HepG2 (cell line): ENCODE measurements at regions not wholly inside any gene's neighbourhood (a gene's known extent, or its start where the extent isn't known, plus 50 kb on each side); places are given as distances from the start of the nearest gene placed in this dataset.

Experiments
- ATAC-seq: fragments of 200-7000 bp; cut with Tn5 transposase; 3 replicates; pipeline ENCODE4 v1.9.1; 2020; ENCODE audit warnings: mild to moderate bottlenecking, moderate library complexity
- BruUV-seq: library from RNA; stranded (reverse); fragments of 400-500 nt; replicated peaks from 2 replicates; lab custom pipeline; 2021; lab: Mats Ljungman, UMichigan
- CTCF ChIA-PET: fragments of 300-600 bp; formaldehyde crosslinking; extraction: SDS; loops from one replicate; lab custom pipeline; 2021; ENCODE audit warnings: low total read pairs, inconsistent platforms, low intra/inter-chr PET ratio; lab: Yijun Ruan, JAX
- POLR2A ChIA-PET: fragments of 350-600 bp; sonication (Branson Sonifier 250); formaldehyde crosslinking; loops from one replicate; lab custom pipeline; 2020; ENCODE audit warnings: antibody characterized with exemption, inconsistent platforms; lab: Yijun Ruan, JAX
- DNase-seq: peaks from one replicate; pipeline ENCODE4 v3.0.0-alpha.2; 2015; ENCODE audit warnings: low spot score
- FAIRE-seq: peaks from 3 replicates; lab custom pipeline; 2011; peaks lifted over from hg19 to GRCh38; lab: Jason Lieb, UNC
- H2AFZ ChIP-seq: one replicate; pipeline ENCODE4 v1.6.1; 2011; ENCODE audit warnings: low read length, inconsistent platforms
- H3K27ac ChIP-seq: fragments of 300-600 bp; 3 replicates; pipeline ENCODE4 v1.8.0; 2011; ENCODE audit warnings: mixed run types, mild to moderate bottlenecking, mixed read lengths, low read length, inconsistent platforms; ENCODE audit not compliant: insufficient read depth; ENCODE audit errors: extremely low read length
- H3K27me3 ChIP-seq, 2 experiments: fragments of 200-600 bp in 1 of 2; 2 replicates in 1 of 2; 3 replicates in 1 of 2; pipeline versions ENCODE4 v1.6.0 to v1.8.0; 2011; ENCODE audit warnings: low read length in 2 of 2, mild to moderate bottlenecking in 2 of 2, moderate library complexity in 2 of 2, inconsistent platforms in 1 of 2; ENCODE audit not compliant: insufficient read depth in 2 of 2, control insufficient read depth in 1 of 2
- H3K36me3 ChIP-seq, 2 experiments: fragments of 200-600 bp in 1 of 2; replicated peaks in 1 of 2; 2 replicates in 1 of 2; 3 replicates in 1 of 2; pipeline versions ENCODE4 v1.5.1 to v1.8.0; 2011; ENCODE audit warnings: low read length in 2 of 2, inconsistent platforms in 1 of 2; ENCODE audit not compliant: insufficient read depth in 2 of 2, control insufficient read depth in 1 of 2
- H3K4me1 ChIP-seq: 2 replicates; pipeline ENCODE4 v1.5.1; 2012; ENCODE audit warnings: low read length, inconsistent platforms; ENCODE audit not compliant: insufficient read depth
- H3K4me2 ChIP-seq: 2 replicates; pipeline ENCODE4 v1.6.0; 2011; ENCODE audit warnings: low read depth, low read length, inconsistent platforms
- H3K4me3 ChIP-seq, 3 experiments: fragments of 200-600 bp in 1 of 3; sonication (generic), shearing (Covaris generic) in 1 of 3; replicated peaks in 1 of 3; 2 replicates each; pipeline ENCODE4 v1.5.1; 2011 to 2016; ENCODE audit warnings: low read length in 3 of 3, inconsistent platforms in 2 of 3, low read depth in 2 of 3, mild to moderate bottlenecking in 2 of 3, control low read depth in 1 of 3, mixed read lengths in 1 of 3; ENCODE audit not compliant: insufficient read depth in 1 of 3
- H3K79me2 ChIP-seq: one replicate; pipeline ENCODE4 v1.6.1; 2011; ENCODE audit warnings: low read length, inconsistent platforms; ENCODE audit not compliant: insufficient read depth
- H3K9ac ChIP-seq: 2 replicates; pipeline ENCODE4 v1.6.0; 2011; ENCODE audit warnings: mild to moderate bottlenecking, low read depth, low read length, inconsistent platforms; ENCODE audit not compliant: insufficient read depth
- H3K9me3 ChIP-seq: 2 replicates; pipeline ENCODE4 v1.5.1; 2012; ENCODE audit warnings: mild to moderate bottlenecking, low read length
- H4K20me1 ChIP-seq: 2 replicates; pipeline ENCODE4 v1.6.0; 2011; ENCODE audit warnings: inconsistent platforms, mild to moderate bottlenecking, low read length, moderate library complexity; ENCODE audit not compliant: insufficient read depth
- ARID3A ChIP-seq: IDR thresholded peaks from 2 replicates; pipeline ENCODE4 v1.6.1; 2012; ENCODE audit warnings: low read depth, low read length, improper control_type of control experiment
- ATF3 ChIP-seq: sonication (generic); formaldehyde crosslinking; IDR thresholded peaks from 2 replicates; pipeline ENCODE4 v1.4.0; 2020; ENCODE audit warnings: missing genetic modification reagents
- BRF2 ChIP-seq: sonication (generic); formaldehyde crosslinking; IDR thresholded peaks from 2 replicates; pipeline ENCODE4 v1.8.1; 2022; ENCODE audit warnings: mild to moderate bottlenecking, missing genetic modification reagents
- EP300 ChIP-seq, 3 experiments: sonication (generic) in 1 of 3; formaldehyde crosslinking in 1 of 3; IDR thresholded peaks; 2 replicates each; pipeline versions ENCODE4 v1.5.1 to v1.6.1; 2011 to 2020; ENCODE audit warnings: low read depth in 2 of 3, low read length in 2 of 3, borderline replicate concordance in 1 of 3, improper control_type of control experiment in 1 of 3, mild to moderate bottlenecking in 1 of 3, missing genetic modification reagents in 1 of 3, moderate library complexity in 1 of 3
- FOSL2 ChIP-seq: sonication (generic); formaldehyde crosslinking; IDR thresholded peaks from 2 replicates; pipeline ENCODE4 v1.4.0; 2020; ENCODE audit warnings: missing genetic modification reagents
- GATAD2A ChIP-seq: IDR thresholded peaks from 2 replicates; pipeline ENCODE4 v1.6.1; 2016
- KDM6A ChIP-seq: IDR thresholded peaks from 2 replicates; pipeline ENCODE4 v1.6.1; 2016; ENCODE audit warnings: low read depth
- MIXL1 ChIP-seq: IDR thresholded peaks from 2 replicates; pipeline ENCODE4 v1.6.1; 2016
- NPAS2 ChIP-seq: sonication (generic); formaldehyde crosslinking; IDR thresholded peaks from 2 replicates; pipeline ENCODE4 v1.8.0; 2022; ENCODE audit warnings: mild to moderate bottlenecking, missing genetic modification reagents, borderline replicate concordance
- PBX2 ChIP-seq: IDR thresholded peaks from 2 replicates; pipeline ENCODE4 v1.6.1; 2016; ENCODE audit warnings: control low read depth
- SAP130 ChIP-seq: IDR thresholded peaks from 2 replicates; pipeline ENCODE4 v1.6.1; 2016; ENCODE audit warnings: low read depth
- SMC3 ChIP-seq: IDR thresholded peaks from 2 replicates; pipeline ENCODE4 v1.6.1; 2011; ENCODE audit warnings: low read length, improper control_type of control experiment
- SOX6 ChIP-seq, 2 experiments: fragments of 450-650 bp in 1 of 2; sonication (generic) in 1 of 2; formaldehyde crosslinking in 1 of 2; IDR thresholded peaks; 2 replicates each; pipeline versions ENCODE4 v1.4.0 to v1.6.1; 2017 to 2020; ENCODE audit warnings: antibody characterized with exemption in 1 of 2, mild to moderate bottlenecking in 1 of 2, missing genetic modification reagents in 1 of 2
- TBX2 ChIP-seq: sonication (generic); formaldehyde crosslinking; IDR thresholded peaks from 2 replicates; pipeline ENCODE4 v1.5.0; 2020; ENCODE audit warnings: missing genetic modification reagents, mild to moderate bottlenecking, borderline replicate concordance
- THAP9 ChIP-seq: sonication (generic); formaldehyde crosslinking; IDR thresholded peaks from 2 replicates; pipeline ENCODE4; 2020; ENCODE audit warnings: missing genetic modification reagents, mild to moderate bottlenecking, borderline replicate concordance
- ZMYM2 ChIP-seq: sonication (generic); formaldehyde crosslinking; IDR thresholded peaks from 2 replicates; pipeline ENCODE4 v1.8.0; 2022; ENCODE audit warnings: mild to moderate bottlenecking, missing genetic modification reagents
- ZNF20 ChIP-seq: sonication (generic); formaldehyde crosslinking; IDR thresholded peaks from 2 replicates; pipeline ENCODE4 v1.4.0; 2020; ENCODE audit warnings: mild to moderate bottlenecking, moderate library complexity, missing genetic modification reagents
- ZNF737 ChIP-seq: sonication (generic); formaldehyde crosslinking; IDR thresholded peaks from 2 replicates; pipeline ENCODE4 v1.5.0; 2020; ENCODE audit warnings: missing genetic modification reagents, mild to moderate bottlenecking, borderline replicate concordance
- WGBS: methylation state at CpG from one replicate; pipeline ENCODE4 v1.1.6; 2017; ENCODE audit warnings: low lambda C conversion rate; 5-methylcytosine and 5-hydroxymethylcytosine counted together
- in situ Hi-C: cut with HindIII; loops from 2 replicates; pipeline ENCODE4 v1.10.0; 2017; ENCODE audit warnings: low pct_unique_long_range_greater_than_20kb; ENCODE audit not compliant: extremely low pct_ligation_motif_present
- intact Hi-C: fragments of 100-400 bp; cut with micrococcal nuclease; formaldehyde crosslinking; loops from one replicate; pipeline ENCODE4 v1.10.0; 2022; ENCODE audit not compliant: unreplicated experiment

GRCh38 chr16:50861970-50862411 is 120.1 kb downstream of the CYLD start:
- BruUV-seq, result no TSS peak
- ATAC-seq, result peak; percentile 58
- TF ChIP-seq ATF3 (CRISPR knock-in tag) (peak; percentile 52; the same call in 1 of the 2 replicates), EP300 (IDR thresholded peaks at IDR 0.05; ENCODE audit: low read depth in 2 of 2, low read length in 2 of 2) (0 out of 4 replicates have a peak, but pooled peaks of 1 of the 2 experiments have one; percentile 14), EP300 (CRISPR knock-in tag; IDR thresholded peaks at IDR 0.05; ENCODE audit: borderline replicate concordance) (no peak), THAP9 (CRISPR knock-in tag) (no peak), NPAS2 (no peak), KDM6A (no peak), ZMYM2 (CRISPR knock-in tag) (no peak), ZNF20 (CRISPR knock-in tag) (no peak), SAP130 (CRISPR knock-in tag) (peak; percentile 54), ARID3A (peak; percentile 49; the same call in 1 of the 2 replicates), SMC3 (no peak), ZNF737 (CRISPR knock-in tag) (no peak), BRF2 (CRISPR knock-in tag) (no peak), TBX2 (CRISPR knock-in tag) (peak; percentile 21; the same call in 1 of the 2 replicates), PBX2 (0 out of 2 replicates have a peak, but pooled peaks have one; percentile 28), GATAD2A (CRISPR knock-in tag) (peak; percentile 33; the same call in 1 of the 2 replicates), FOSL2 (CRISPR knock-in tag) (peak; percentile 83), SOX6 (IDR thresholded peaks at IDR 0.05) (no peak), SOX6 (CRISPR knock-in tag; IDR thresholded peaks at IDR 0.05) (peak; percentile 55; the same call in 1 of the 2 replicates), MIXL1 (CRISPR knock-in tag) (no peak)

More at GRCh38 chr16:50861970-50862411, 120.1 kb downstream of the CYLD start:
- Histone ChIP-seq H3K4me2 (peak overlapping the region; percentile 49), H3K27me3 (no peaks in the 10 kb centered on the region), H3K9ac (no peak overlapping the region), H3K4me3 (no peak overlapping the region), H3K27ac (no peak overlapping the region), H2AFZ (no peak overlapping the region), H3K4me1 (peaks cover 37% of the 10 kb centered on the region), H3K36me3 (no peaks in the 10 kb centered on the region), H3K79me2 (no peaks in the 10 kb centered on the region), H4K20me1 (no peaks in the 10 kb centered on the region), H3K9me3 (no peaks in the 10 kb centered on the region)
- intact Hi-C loops (loop anchor here (5.0 kb wide), 1 partner anchor 290 kb away; the partner anchor contains the start of gene SALL1), in situ Hi-C loops (no loop called here)
- ChIA-PET CTCF (no interaction called here), POLR2A (no interaction called here)
- peak; percentile 21 for FAIRE-seq
- DNase-seq, result peak; percentile 86
- 1% methylated on average over 4 of the region's 4 CpGs for WGBS
